Fibroblast of the conjunctiva (primary cell): ENCODE measurements at regions not wholly inside any gene's neighbourhood (a gene's known extent, or its start where the extent isn't known, plus 50 kb on each side); places are given as distances from the start of the nearest gene placed in this dataset.

Experiments used
- DNase-seq: peaks from one replicate; pipeline ENCODE4 v3.0.0-alpha.2; 2010; ENCODE audit warnings: low read depth

- no peak for DNase-seq
Observed at GRCh38 chr5:4196744-4197143, 601.1 kb downstream of the IRX1 start.

- no peak for DNase-seq
Observed at GRCh38 chr5:4197151-4197550, 601.5 kb downstream of the IRX1 start.

- no peak for DNase-seq
Observed at GRCh38 chr5:4198461-4198860, 602.8 kb downstream of the IRX1 start.

GRCh38 chr5:4199049-4199841 is 603.6 kb downstream of the IRX1 start:
- DNase-seq = no peak

GRCh38 chr5:4203146-4203545 is 607.5 kb downstream of the IRX1 start:
- no peak for DNase-seq

GRCh38 chr5:4204276-4205141 is 608.9 kb downstream of the IRX1 start:
- no peak for DNase-seq

- DNase-seq = no peak
Observed at GRCh38 chr5:4205398-4205797, 609.8 kb downstream of the IRX1 start.

- no peak for DNase-seq
Observed at GRCh38 chr5:4206127-4206526, 610.5 kb downstream of the IRX1 start.

GRCh38 chr5:4207486-4207885 is 611.9 kb downstream of the IRX1 start:
- DNase-seq = no peak

GRCh38 chr5:4208537-4208936 is 612.9 kb downstream of the IRX1 start:
- no peak for DNase-seq

GRCh38 chr5:4208996-4209395 is 613.4 kb downstream of the IRX1 start:
- no peak for DNase-seq

GRCh38 chr5:4212071-4212739 is 616.6 kb downstream of the IRX1 start:
- no peak for DNase-seq

GRCh38 chr5:4212981-4213819 is 617.6 kb downstream of the IRX1 start:
- DNase-seq = no peak

- DNase-seq = no peak
Observed at GRCh38 chr5:4215143-4215542, 619.5 kb downstream of the IRX1 start.

- DNase-seq = no peak
Observed at GRCh38 chr5:4216142-4216541, 620.5 kb downstream of the IRX1 start.

- no peak for DNase-seq
Observed at GRCh38 chr5:4220016-4220415, 624.4 kb downstream of the IRX1 start.

- DNase-seq = no peak
Observed at GRCh38 chr5:4221048-4221447, 625.4 kb downstream of the IRX1 start.

GRCh38 chr5:4222147-4222546 is 626.5 kb downstream of the IRX1 start:
- no peak for DNase-seq

GRCh38 chr5:4222821-4223220 is 627.2 kb downstream of the IRX1 start:
- no peak for DNase-seq

- no peak for DNase-seq
Observed at GRCh38 chr5:4225741-4226140, 630.1 kb downstream of the IRX1 start.

- no peak for DNase-seq
Observed at GRCh38 chr5:4226565-4226964, 630.9 kb downstream of the IRX1 start.

GRCh38 chr5:4228708-4229107 is 633.1 kb downstream of the IRX1 start:
- DNase-seq = no peak
